ENCODE measurements at regions not wholly inside any gene's neighbourhood (a gene's known extent, or its start where the extent isn't known, plus 50 kb on each side); places are given as distances from the start of the nearest gene placed in this dataset.

DNA sequence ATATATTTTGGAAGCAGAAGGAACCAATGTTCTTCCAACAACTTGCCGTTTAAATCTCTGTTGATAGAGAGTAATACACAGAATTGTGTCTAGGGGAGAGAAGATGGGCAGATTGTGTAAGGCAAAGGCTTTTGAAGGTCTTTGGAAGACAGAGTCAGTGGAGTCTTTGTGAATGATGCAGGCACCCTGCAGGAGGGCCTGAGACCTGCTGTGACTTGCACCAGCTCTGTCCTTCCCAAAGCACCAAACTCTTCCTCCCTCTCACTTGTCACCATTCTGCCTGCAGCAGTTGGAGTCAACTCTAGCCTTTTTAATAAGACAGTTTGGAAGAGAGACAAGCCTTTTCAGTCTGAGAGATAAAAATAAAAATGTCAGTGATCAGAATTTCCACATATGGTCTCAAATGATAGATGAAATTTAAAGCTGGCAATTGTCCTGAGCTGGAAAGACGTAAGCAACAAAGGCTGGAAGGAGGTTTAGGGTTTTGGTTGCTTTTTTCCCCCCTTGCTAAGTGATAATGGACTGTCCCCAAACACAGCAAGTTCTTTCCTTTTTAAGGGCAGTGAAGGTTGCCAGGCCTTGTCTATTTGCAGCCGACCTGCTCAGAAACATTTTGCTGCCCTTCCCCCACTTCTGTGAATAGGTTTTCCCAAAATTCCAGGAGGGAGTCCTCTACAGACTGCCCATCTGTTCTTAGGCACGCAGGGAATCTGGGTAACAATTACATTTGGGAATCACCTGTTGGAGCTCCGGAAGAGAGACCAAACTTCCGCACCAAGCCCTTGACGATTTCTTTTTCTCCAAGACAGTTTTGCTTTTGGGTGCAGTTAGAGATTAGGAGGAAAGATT, 103.0 kb upstream of the NTF3 start:
- TF ChIP-seq, protein P1, sequence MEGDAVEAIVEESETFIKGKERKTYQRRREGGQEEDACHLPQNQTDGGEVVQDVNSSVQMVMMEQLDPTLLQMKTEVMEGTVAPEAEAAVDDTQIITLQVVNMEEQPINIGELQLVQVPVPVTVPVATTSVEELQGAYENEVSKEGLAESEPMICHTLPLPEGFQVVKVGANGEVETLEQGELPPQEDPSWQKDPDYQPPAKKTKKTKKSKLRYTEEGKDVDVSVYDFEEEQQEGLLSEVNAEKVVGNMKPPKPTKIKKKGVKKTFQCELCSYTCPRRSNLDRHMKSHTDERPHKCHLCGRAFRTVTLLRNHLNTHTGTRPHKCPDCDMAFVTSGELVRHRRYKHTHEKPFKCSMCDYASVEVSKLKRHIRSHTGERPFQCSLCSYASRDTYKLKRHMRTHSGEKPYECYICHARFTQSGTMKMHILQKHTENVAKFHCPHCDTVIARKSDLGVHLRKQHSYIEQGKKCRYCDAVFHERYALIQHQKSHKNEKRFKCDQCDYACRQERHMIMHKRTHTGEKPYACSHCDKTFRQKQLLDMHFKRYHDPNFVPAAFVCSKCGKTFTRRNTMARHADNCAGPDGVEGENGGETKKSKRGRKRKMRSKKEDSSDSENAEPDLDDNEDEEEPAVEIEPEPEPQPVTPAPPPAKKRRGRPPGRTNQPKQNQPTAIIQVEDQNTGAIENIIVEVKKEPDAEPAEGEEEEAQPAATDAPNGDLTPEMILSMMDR (IDR thresholded peaks at IDR 0.05): no peak
- no peak for TF ChIP-seq ZFX (IDR thresholded peaks at IDR 0.05; ENCODE audit: borderline replicate concordance)
